Fibroblast of pulmonary artery (primary cell): ENCODE measurements at regions not wholly inside any gene's neighbourhood (a gene's known extent, or its start where the extent isn't known, plus 50 kb on each side); places are given as distances from the start of the nearest gene placed in this dataset.
A peak's percentile ranks its signal among the peaks of the same experiment; 100 is the strongest.

Experiments
- DNase-seq: peaks from one replicate; pipeline ENCODE4 v3.0.0-alpha.2; 2010; ENCODE audit warnings: low read depth
- H3K4me3 ChIP-seq: replicated peaks from 2 replicates; pipeline ENCODE4 v1.5.1; 2011; ENCODE audit warnings: low read depth, mild to moderate bottlenecking, control low read depth, low read length, moderate library complexity
- TF ChIP-seq, protein P1 (sequence below): IDR thresholded peaks from 2 replicates; pipeline ENCODE4 v1.5.1; 2011; ENCODE audit warnings: mild to moderate bottlenecking, control low read depth, low read length, inconsistent platforms; ENCODE audit errors: missing control alignments

DNA sequence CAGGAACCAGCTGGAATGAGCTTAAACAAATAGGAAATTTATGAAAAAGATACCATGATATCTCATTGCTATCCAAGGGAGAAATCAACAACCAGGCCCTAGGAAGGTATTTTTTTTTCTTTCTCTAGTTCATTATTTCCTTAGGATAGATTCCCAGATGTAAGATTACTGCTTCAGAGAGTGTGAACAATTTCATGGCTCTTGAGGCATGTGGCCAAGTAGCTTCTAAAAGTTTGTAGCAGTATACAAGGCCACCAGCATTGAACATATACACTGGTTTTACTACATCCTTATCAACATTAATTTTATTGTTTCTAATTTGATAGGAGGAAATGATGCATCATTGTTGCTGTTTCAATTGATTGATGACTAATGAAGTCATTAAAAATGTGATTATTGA lies 201.2 kb downstream of the SREK1 start:
- no peak overlapping the region for H3K4me3 ChIP-seq
- no peak for DNase-seq
- TF ChIP-seq, protein P1, sequence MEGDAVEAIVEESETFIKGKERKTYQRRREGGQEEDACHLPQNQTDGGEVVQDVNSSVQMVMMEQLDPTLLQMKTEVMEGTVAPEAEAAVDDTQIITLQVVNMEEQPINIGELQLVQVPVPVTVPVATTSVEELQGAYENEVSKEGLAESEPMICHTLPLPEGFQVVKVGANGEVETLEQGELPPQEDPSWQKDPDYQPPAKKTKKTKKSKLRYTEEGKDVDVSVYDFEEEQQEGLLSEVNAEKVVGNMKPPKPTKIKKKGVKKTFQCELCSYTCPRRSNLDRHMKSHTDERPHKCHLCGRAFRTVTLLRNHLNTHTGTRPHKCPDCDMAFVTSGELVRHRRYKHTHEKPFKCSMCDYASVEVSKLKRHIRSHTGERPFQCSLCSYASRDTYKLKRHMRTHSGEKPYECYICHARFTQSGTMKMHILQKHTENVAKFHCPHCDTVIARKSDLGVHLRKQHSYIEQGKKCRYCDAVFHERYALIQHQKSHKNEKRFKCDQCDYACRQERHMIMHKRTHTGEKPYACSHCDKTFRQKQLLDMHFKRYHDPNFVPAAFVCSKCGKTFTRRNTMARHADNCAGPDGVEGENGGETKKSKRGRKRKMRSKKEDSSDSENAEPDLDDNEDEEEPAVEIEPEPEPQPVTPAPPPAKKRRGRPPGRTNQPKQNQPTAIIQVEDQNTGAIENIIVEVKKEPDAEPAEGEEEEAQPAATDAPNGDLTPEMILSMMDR = no peak

DNA sequence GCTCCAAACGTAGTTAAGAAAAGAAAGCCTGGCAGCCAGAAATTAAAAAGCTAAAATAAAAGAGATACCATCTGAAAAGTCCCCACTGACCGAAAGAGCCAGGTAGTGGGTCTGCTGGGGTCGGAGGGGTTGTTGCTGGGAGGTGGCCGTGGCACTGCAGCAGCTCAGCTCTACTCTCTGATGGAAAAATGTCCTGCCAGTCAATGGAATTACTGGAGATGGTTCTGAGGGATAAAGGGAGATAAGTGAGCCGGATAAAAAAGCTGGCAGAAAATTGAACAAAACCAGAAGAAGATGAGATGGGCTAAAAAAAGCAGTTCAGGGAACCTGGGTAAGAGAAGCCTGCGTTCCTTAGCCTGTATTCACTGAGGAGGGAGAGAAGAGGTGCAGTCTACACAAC lies 202.8 kb downstream of the SREK1 start:
- no peak for DNase-seq
- TF ChIP-seq, protein P1 = no peak
- H3K4me3 ChIP-seq = no peak overlapping the region

DNA sequence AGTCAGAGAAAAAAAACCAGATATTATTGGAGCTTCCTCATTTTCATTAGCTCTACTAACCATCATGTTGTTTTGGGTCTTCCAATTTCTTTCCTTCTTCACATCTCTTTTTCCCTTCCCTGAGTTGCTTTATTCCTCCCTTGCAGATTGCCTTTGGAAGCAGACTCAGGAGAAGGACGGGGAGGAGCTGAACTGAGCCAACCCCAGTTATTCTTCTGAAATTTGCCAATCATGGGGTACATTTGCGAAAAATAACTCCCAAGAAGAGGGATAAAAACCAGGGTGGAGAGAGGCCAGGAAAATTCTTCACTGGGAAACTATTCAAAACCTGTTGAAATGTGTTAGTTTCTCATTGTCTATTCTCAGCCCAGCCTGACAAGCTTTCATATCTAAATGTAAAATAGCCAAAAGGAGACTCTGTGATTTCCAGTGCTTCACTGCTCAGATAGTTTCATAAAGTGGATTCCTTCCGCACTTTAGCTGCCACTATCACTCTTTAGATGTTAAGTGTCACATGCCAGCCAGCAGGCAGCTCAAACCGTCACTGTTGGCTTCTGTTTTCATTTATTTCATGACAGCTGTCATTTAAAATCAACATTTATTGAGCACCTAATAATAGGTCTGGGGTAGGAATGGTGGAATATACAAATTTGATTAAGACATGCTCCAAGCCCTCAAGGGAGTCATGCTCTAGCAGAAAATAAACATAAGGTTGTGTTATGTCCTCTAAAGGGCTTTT lies 204.5 kb downstream of the SREK1 start:
- DNase-seq = no peak
- H3K4me3 ChIP-seq = no peak overlapping the region
- TF ChIP-seq, protein P1 = no peak

DNA sequence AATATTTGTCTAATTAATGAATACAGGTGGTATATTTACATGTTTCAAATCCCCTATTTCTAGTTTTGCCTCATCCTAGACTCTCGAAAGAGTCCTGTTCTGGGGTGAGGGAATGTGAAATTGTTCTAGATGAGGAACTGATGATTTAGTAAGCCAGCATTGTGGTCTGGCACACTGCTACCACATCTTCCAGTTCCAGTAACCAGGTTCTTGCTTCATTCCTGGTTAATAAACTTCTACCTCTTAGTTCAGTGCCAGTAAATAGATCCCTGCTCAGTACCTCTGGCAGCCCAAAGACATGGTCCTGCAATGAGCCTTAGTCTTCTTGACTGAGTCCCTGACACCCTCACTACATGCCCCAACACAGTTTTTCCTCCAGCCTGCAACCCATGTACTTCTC lies 207.7 kb downstream of the SREK1 start:
- DNase-seq = no peak
- no peak overlapping the region for H3K4me3 ChIP-seq
- TF ChIP-seq, protein P1 = no peak

DNA sequence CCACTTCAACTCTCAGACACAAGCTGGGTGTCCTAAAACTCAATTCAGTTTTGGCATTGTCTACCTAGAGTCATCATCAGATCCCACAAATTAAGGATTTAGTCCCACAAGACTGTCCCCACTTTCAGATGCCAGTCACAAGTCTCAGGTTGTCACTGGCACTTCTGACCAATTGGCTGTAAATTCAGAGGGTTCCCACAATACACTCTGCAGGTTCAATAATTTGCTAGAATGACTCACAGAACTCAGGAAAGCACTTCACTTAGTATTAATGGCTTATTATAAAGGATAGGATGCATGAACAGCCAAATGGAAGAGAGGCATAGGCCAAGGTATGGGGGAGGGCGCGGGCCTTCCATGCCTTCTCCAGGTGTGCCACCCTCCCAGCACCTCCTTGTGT lies 209.1 kb downstream of the SREK1 start:
- TF ChIP-seq, protein P1 = no peak
- H3K4me3 ChIP-seq = no peak overlapping the region
- no peak for DNase-seq

DNA sequence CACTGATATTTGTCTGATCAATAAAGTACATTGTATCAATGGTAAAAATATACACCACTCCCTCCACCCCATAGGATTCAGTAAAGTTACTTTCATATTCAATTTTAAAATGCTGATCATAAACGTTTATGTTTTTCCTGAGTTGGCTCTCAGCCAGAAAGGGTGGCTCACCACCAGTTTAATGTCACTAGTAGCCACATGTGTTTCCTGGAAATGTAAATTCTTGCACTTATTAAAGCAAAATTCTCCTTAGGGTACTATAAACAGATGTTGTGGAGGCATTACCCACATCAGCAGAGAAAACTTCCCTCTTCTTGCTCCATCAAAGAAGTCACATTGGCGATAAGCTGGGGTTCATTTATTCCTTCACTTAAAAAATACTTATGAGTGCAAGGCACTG lies 210.3 kb downstream of the SREK1 start:
- TF ChIP-seq, protein P1 = no peak
- H3K4me3 ChIP-seq = no peak overlapping the region
- DNase-seq = no peak

DNA sequence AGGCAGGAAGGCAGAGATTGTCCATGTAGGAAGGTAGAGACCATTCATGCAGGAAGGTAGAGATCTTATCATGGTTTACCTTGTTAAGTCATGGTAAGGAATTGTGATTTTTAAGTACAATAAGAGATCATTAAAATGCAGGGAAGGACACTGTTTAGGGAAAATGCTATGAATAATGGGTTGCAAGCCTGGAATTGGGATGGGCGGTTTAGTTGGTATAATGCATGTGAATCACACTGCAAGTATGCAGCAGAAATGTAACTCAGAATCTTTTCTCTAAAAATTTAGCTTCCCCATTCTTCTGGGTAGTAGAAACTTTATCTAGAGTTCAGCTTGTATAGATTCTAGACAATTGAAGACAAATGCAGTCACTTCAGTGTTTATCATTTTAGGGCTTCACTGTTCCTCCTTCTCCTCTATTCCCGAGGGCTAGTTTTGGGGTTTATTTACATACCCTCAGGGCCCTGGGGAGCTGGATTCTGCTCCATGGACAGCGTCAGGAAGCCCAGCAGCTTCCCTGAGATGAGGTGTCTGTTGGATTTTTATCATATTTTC lies 212.0 kb downstream of the SREK1 start:
- peak; percentile 17 for DNase-seq
- no peak overlapping the region for H3K4me3 ChIP-seq
- TF ChIP-seq, protein P1 = no peak
